Right kidney (tissue), 1 donor: ENCODE measurements at regions not wholly inside any gene's neighbourhood (a gene's known extent, or its start where the extent isn't known, plus 50 kb on each side); places are given as distances from the start of the nearest gene placed in this dataset.

Experiments used
- DNase-seq: peaks from one replicate; pipeline ENCODE4 v3.0.0-alpha.2; 2016

- no peak for DNase-seq
Measured at GRCh38 chr6:141307309-141307998, 825.3 kb upstream of the GJE1 start.

GRCh38 chr6:141303907-141304306 is 828.8 kb upstream of the GJE1 start:
- no peak for DNase-seq

DNA sequence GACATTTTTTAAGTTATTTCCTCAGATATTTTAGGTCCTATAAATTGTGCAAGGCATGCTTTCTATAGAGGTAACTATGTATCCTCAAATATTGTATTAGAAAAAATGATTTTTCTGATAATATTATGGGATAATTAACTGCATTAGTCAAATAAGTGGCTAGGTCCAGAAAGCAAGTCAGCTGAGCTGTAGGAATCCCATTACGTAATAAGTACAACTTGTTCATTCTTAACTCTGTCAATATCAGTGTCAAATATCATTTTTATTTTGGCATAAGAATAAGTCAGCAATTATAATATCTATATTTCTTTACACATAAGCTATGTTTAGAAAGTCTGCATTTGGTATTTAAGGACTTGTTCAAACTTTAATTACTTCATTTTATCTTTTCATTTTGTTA is 830.9 kb upstream of the GJE1 start:
- no peak for DNase-seq

GRCh38 chr6:141290941-141291721 is 841.6 kb upstream of the GJE1 start:
- DNase-seq: no peak

DNA sequence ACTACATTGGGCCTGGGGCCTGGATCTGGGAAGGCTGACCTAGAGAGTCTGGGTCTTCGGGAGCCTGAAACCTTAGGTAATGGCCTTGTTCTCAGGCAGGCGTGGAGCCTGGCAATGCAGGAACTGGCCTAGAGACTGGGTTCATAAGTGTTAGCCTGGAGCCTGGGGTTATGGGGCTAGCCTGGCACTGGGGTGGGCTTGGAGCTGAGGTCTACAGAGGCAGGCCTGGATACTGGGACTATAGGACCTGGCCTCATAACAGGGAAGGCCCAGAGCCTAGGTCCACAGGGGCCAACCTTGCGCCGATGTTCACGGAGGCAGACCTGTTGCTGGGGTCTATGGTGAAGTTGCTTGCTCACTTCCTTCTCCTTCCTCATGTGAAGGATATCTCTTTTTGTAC is 843.8 kb upstream of the GJE1 start:
- no peak for DNase-seq

DNA sequence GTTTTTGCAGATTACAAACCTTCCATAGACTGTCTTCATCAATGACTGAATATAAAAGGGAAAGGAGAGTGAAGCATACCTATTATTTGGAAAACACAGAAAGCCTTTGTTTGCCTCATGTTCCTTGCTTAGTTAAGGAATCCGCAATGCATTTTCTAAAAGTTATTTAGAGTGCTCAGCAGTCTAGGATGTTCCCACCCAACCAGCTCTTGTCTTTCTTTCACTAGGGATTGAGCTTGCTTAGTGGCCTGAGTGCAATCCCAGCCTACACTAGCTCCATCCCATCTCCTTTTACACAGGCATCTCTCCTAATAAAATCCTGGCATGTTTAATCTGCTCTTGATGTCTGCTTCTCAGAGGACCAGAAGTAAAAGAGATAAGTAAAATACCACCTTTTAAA is 850.5 kb upstream of the GJE1 start:
- DNase-seq: no peak

- DNase-seq: no peak
Measured at GRCh38 chr6:141269684-141270083, 863.0 kb upstream of the GJE1 start.

GRCh38 chr6:141267420-141267819 is 865.3 kb upstream of the GJE1 start:
- DNase-seq: no peak

GRCh38 chr6:141265756-141266623 is 866.7 kb upstream of the GJE1 start:
- DNase-seq: no peak

DNA sequence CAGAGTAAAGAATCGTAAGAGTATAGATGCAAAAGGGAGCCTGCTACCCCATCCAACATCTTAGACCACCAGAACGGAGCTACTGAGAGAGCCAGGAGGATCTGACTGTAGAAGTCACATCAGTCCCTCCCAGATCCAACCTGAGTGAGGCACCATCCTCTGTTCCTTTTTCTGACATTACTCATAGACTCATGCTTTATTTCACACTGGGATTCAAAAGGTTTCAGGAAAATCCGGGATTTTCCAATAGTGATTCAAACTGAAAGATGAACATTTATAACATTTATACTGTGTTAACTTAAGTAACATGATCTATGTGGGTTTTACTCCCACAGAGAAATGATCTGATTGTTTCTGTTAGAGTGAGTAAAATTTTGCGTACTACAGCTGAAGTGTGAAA is 868.6 kb upstream of the GJE1 start:
- no peak for DNase-seq

DNA sequence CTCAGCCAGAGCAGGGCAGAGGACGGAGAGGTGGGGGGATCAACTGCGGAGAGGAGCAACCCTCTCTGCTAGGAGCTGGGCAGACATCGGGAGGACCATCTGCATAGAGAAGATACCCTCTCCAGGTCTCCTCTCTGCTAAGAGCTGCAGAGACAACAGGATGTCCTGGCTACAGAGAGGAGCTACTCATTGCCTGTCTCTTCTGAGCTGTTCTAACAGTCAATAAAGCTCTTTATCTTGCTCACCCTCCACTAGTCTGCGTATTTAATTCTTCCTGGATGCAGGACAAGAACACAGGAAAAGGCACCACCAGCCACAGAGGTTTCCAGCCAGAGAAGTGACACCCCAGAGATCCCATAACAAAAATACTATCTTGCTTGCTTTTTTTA is 871.1 kb upstream of the GJE1 start:
- DNase-seq: no peak

DNA sequence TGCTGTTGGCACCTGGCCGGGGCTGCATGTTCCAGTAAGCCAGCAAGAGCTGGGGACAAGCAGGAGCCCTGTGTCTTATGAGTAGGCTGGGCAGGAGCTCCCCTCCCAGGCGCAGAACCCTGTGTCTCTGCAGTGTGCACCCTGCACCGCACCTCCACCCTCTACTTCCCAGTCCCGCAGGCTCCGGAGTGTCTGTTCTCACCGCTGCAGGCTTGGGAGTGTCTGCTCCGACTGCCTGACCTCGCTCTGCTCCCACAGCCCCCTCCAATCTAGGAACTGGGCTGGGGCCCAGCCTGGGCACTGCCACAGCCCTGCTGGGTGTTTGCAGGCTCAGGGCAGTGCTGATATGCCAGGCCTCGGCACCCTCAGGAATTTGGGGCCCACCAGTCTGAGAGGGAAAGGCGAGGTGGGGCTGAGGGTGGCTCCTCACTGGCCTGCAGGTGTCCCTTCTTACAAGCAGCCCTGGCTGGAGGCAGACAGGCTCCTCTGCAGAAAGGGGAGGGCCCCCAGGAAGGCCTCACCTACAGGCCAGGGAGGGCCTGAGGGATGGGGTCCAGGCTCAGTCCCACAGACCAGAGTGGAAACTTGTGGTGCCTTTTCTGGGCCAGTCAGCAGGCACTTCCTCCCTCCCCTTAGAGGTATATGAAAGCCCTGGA is 871.6 kb upstream of the GJE1 start:
- peak; percentile 4 for DNase-seq

DNA sequence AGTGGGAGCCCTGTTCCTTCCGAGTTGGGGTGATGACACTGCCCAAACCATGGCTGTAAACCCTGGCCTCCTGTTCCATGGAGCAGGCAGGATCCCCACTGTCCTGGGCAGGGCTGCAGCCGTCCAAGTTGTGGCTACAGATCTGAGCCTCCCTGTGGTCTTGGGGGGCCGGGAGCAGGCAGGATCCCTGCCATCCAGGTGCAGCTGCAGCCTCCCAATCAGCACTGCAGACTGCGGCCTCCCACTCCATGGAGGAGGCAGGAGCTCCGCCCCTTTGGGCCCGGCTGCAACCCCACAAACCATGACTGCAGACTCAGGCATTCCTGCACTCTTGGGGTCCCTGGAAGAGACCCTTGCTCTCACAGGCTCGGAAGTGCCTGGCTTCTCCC is 872.1 kb upstream of the GJE1 start:
- no peak for DNase-seq

DNA sequence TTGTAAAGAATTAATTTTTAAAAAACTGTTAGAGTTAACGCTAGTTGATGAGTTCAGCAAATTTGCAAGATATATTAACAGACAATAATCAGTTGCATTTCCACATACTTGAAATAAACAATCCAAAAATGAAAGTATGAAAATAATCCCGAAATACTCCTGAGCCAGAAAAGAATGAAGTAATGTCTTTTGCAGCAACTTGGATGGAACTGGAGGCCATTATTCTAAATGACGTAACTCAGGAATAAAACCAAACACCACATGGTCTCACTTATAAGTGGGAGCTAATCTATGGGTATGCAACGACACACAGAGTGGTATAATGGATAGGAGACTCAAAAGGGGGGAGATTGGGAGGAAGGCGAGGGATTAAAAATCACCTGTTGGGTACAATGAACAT is 872.9 kb upstream of the GJE1 start:
- no peak for DNase-seq

DNA sequence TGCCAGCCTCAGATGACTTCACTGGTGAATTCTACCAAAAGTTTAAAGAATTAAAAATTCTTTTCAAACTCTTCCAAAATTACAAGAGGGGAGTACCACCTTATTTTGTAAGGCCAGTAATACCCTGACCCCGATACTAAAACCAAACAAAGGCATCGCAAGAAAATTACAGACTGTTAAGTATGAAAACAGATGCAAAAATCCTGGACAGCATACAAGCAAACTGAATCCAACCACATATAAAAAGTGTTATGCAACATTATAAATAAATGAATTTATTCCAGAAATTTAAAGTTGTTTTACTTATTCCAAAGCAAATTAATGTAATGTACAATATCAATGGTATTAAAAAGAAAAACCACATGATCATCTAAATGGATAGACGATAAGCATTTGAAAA is 873.6 kb upstream of the GJE1 start:
- DNase-seq: no peak

DNA sequence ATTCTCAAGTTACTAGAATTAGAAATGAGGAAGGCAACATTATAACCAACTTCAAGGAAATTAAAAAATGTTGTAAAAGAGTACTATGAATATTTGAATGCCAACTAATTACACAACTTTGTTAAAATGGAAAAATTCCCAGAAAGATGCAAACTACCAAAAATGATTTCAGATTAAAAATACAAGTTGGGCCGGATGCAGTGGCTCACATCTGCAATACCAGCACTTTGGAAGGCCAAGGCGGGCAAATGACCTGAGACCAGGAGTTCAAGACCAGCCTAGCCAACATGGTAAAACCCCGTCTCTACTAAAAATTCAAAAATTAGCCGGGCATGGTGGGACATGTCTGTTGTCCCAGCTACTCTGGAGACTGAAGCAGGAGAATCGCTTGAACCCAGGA is 874.2 kb upstream of the GJE1 start:
- DNase-seq: no peak

DNA sequence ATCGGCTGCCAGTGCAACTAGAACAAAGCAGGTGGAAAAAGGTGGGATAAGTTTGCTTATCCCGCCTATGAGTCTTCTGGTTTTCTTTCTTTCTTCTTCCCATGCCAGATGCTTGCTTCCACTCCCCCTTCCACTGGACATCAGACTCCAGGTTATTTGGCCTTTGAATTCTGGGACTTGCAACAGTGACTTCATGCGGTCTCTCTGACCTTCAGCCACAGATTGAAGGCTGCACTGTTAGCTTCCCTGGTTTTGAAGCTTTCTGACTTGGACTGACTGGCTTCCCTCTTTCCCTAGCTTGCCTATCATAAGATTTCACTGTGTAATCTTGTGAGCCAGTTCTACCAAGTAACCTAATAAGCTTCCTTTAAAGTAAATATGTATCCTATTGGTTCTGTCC is 878.4 kb upstream of the GJE1 start:
- no peak for DNase-seq

- no peak for DNase-seq
Measured at GRCh38 chr6:141252828-141253608, 879.7 kb upstream of the GJE1 start.

DNA sequence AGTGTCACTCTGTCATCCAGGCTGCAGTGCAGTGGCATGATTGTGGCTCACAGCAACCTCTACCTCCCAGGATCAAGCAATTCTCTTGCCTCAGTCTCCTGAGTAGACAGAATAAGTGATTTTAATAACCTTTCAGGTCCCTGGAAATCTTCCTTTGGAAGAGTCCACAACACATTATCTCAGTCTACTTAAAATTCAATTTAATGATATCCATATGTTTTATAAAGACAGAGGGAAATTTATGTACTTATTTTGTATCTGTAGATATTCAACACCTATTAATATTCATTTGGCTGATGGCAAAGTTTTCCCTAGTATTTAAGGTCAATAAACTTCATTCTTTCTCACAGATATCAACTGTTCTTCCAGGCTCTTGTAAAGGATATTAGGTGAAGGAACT is 881.4 kb upstream of the GJE1 start:
- DNase-seq: no peak

GRCh38 chr6:141248021-141248799 is 884.5 kb upstream of the GJE1 start:
- no peak for DNase-seq

DNA sequence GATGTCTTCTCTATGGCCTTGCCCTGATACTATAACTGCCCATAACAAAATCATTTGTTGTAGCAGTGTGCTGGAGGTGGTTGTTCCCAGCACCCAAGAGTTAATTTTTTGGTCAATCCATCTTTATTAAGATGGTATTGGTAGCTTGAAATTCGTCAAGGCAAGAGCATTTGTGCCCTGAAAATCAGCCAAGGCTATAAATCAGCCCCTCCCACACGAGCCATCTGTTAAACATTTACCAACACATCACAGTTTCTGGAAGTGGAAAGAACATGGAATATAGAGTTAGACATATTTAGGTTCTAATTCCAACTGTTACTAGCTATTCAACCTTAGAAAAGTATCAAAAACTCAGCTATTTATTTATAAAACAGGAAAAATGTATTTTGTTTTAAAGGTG is 888.4 kb upstream of the GJE1 start:
- DNase-seq: no peak
